Mesodermal cell (in vitro differentiated cells): ENCODE measurements at regions not wholly inside any gene's neighbourhood (a gene's known extent, or its start where the extent isn't known, plus 50 kb on each side); places are given as distances from the start of the nearest gene placed in this dataset.

ENCODE experiments used
- H3K27ac ChIP-seq: 2 replicates; pipeline ENCODE4 v1.7.0; 2013; ENCODE audit warnings: mild to moderate bottlenecking, low read depth, low read length, moderate library complexity; ENCODE audit not compliant: severe bottlenecking
- H3K36me3 ChIP-seq: 2 replicates; pipeline ENCODE4 v1.7.1; 2013; ENCODE audit warnings: mild to moderate bottlenecking, low read length, moderate library complexity; ENCODE audit not compliant: control insufficient read depth, insufficient read depth
- H3K4me1 ChIP-seq: one replicate; pipeline ENCODE4 v1.7.1; 2013; ENCODE audit warnings: mild to moderate bottlenecking, low read length; ENCODE audit not compliant: insufficient read depth, control insufficient read depth, poor library complexity, severe bottlenecking
- H3K4me3 ChIP-seq: 2 replicates; pipeline ENCODE4 v1.7.0; 2013; ENCODE audit warnings: low read length, control low read depth, mild to moderate bottlenecking; ENCODE audit not compliant: insufficient read depth, poor library complexity, severe bottlenecking; ENCODE audit errors: extremely low read depth
- H3K9me3 ChIP-seq: 2 replicates; pipeline ENCODE4 v1.7.1; 2013; ENCODE audit warnings: mild to moderate bottlenecking, low read length, moderate library complexity; ENCODE audit not compliant: control insufficient read depth
- WGBS, 2 experiments: methylation state at CpG; one replicate each; pipeline ENCODE4 v1.1.5; 2013; ENCODE audit warnings: missing lambda C conversion rate in 2 of 2; ENCODE audit not compliant: insufficient coverage in 2 of 2; 5-methylcytosine and 5-hydroxymethylcytosine counted together

DNA sequence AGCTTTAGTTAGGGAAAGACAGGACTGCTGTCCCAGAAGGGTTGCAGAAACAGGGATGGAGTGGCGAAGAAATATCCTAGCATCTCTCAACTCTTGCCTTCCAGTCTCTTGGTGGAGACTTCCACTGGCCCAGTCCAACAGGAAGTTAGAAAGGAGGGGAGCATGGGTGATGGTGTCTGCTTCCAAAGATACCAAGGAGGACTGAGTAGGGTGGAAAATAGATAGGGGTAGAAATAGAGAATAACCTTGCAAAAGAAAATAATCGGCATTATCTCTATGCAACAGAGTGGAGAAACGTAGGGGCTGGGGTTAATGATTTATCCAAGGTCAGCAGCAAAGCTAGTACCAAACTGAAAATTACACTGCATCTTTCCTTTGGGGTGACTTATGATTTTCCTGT is 242.3 kb downstream of the PSAT1 start:
- no peak overlapping the region for H3K27ac ChIP-seq
- 92 to 100% methylated on average over 3 of the region's 3 CpGs for WGBS, 2 experiments
- H3K36me3 ChIP-seq: no peaks in the 10 kb centered on the region
- H3K9me3 ChIP-seq: no peaks in the 10 kb centered on the region
- peaks cover 4% of the 10 kb centered on the region for H3K4me1 ChIP-seq
- no peak overlapping the region for H3K4me3 ChIP-seq

DNA sequence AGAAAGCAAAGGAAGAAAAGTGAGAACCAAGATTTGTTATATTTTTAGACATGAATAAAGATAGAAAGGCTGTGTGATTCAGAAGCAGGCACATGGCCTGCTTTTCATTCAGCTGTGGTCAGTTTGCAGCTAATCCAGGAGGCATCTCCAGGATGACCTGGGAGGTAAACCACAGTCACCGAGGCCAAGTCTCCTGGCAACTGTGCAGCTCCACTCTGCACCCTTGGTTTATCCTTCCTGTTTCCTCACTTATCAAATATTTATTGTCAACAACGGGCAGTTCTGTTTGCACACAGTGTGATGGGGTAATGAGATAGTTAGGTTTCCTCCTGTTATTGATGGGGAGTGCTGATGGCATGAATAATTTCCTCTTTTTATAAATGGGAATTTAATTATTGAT is 243.0 kb downstream of the PSAT1 start:
- no peaks in the 10 kb centered on the region for H3K9me3 ChIP-seq
- peaks cover 4% of the 10 kb centered on the region for H3K4me1 ChIP-seq
- no peak overlapping the region for H3K4me3 ChIP-seq
- 67 to 80% methylated on average over 1 of the region's 2 CpGs for WGBS, 2 experiments
- H3K36me3 ChIP-seq: no peaks in the 10 kb centered on the region
- H3K27ac ChIP-seq: no peak overlapping the region

DNA sequence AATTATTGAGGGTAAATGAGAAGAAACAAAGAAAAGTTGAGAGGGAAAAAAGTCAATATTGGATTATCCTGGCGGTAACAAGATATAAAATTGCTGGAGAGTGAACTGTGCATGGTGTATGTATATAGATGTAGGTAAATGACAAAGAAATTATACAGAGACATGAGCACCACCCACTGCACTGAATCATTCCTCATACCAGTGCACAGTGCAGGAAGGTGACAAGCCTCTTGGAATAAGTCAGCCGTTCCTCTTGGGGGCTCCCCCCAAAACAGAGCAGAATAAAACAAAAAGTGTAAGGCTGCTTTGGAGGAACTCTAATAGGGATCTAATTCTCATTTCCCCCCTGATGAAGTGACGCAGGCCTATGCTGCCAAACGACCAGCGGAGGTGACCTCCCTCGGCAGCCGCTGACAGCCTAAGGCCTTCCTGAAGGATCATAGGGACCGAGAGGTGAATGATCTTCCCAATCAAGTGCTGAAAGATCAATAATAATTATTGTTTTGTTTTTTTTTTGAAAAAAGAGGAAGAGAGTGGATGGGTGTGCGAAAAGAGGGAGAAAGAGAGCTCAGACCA is 245.0 kb downstream of the PSAT1 start:
- no peaks in the 10 kb centered on the region for H3K36me3 ChIP-seq
- WGBS, 2 experiments: 83 to 86% methylated on average over 4 to 7 of the region's 9 CpGs
- no peak overlapping the region for H3K27ac ChIP-seq
- no peak overlapping the region for H3K4me3 ChIP-seq
- H3K4me1 ChIP-seq: peaks cover 4% of the 10 kb centered on the region
- no peaks in the 10 kb centered on the region for H3K9me3 ChIP-seq

DNA sequence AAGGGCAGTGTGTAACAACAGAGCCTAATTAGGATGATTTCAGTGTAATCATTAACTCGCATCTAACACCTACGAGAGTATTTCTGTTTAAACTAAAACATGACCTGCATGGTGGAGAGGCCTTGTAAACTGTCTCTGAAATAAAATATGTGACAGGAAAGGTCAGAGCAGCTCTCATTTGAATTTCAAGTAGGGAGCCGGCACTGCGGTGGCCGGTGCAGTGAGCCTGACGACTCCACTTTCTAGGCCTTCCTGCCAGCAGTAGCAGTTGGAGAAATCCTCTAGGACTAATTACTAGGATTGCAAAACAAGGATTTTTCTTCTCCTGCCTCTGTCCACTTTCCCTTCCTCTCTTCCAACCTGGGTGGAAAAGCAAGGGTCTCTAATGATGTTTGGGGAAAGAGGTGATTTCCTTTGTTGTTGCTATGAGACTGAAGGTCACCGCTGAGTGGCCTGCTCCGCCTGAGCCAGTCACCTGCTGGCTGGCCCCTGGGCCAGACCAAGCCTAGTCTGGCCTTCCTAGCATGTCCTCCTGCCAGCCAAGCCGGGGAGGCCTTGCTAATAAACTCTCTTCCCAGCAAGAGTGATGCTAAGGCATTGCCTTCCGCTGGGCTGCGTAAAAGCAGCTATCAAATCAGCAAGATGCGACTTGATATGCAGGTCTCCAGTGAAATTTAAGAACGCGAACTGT is 245.7 kb downstream of the PSAT1 start:
- no peaks in the 10 kb centered on the region for H3K36me3 ChIP-seq
- peaks cover 4% of the 10 kb centered on the region for H3K4me1 ChIP-seq
- no peak overlapping the region for H3K27ac ChIP-seq
- H3K9me3 ChIP-seq: no peaks in the 10 kb centered on the region
- H3K4me3 ChIP-seq: no peak overlapping the region
- WGBS, 2 experiments: 35 to 48% methylated on average over 10 to 12 of the region's 14 CpGs

DNA sequence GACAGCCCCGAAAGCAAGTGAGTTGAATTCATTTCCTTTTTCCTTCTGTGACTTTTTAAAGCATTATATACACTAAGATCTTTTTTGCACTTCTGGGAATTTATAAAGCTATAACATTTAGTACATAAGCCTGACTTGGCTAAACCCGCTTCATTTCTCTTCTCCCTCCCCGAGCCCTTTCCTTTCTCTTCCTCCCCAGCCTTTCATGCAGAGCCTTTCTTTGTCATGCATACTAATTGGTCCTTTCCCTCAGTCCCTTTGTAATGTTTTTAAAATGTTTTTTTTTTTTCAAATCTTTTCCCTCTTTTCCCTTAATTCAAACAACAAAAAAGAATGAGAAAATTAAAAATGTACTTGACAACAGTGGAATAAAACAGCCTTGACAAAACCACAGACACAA is 246.4 kb downstream of the PSAT1 start:
- Histone ChIP-seq H3K36me3 (no peaks in the 10 kb centered on the region), H3K27ac (no peak overlapping the region), H3K9me3 (no peaks in the 10 kb centered on the region), H3K4me1 (peaks cover 4% of the 10 kb centered on the region), H3K4me3 (no peak overlapping the region)
- 66 to 71% methylated on average over 2 to 3 of the region's 3 CpGs for WGBS, 2 experiments

DNA sequence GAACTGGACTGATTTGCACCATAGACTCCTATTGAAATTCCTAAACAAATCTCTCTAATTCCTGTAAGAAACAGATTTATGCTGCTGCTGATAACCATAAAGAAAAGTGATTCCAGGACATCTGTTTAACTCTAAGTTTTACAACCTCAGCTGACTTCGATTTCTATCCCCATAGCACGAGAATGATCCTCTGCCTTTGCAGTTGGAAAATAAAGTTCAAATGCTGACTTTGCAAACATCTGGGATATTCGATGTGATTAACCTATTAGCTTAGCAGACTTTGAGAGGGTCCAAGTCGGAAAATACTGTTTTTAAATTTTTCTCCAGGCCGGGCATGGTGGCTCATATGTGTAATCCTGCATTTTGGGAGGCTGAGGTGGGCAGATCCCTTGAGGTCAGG is 247.3 kb downstream of the PSAT1 start:
- H3K27ac ChIP-seq: no peak overlapping the region
- 86 to 93% methylated on average over 4 to 5 of the region's 5 CpGs for WGBS, 2 experiments

DNA sequence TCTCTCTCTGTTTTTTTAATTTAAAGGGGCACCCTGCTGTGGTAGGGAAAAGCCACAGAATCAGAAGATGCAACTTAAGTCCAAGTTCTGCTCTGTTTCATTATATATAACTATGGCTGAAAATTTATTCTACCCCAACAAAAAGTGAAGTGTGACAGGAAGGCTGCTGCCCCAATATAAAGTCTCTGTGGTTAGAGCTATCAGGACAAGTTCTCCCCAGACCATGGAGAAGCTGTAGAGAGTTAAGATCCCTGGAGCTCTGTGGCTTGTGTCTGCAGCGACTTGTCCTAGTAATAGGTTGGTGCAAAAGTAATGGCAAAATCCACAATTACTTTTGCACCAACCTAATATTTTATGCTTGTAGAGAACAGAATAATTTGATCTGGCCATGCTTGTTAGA is 250.9 kb downstream of the PSAT1 start:
- no peak overlapping the region for H3K27ac ChIP-seq
- WGBS, 2 experiments: no CpG with 5 or more reads among the region's 1 CpG
- H3K4me1 ChIP-seq: no peaks in the 10 kb centered on the region
- no peaks in the 10 kb centered on the region for H3K36me3 ChIP-seq
- no peaks in the 10 kb centered on the region for H3K9me3 ChIP-seq
- no peak overlapping the region for H3K4me3 ChIP-seq

More for the DNA sequence above, 247.3 kb downstream of the PSAT1 start:
- Histone ChIP-seq H3K36me3 (no peaks in the 10 kb centered on the region), H3K4me3 (no peak overlapping the region), H3K9me3 (no peaks in the 10 kb centered on the region), H3K4me1 (peaks cover 4% of the 10 kb centered on the region)

DNA sequence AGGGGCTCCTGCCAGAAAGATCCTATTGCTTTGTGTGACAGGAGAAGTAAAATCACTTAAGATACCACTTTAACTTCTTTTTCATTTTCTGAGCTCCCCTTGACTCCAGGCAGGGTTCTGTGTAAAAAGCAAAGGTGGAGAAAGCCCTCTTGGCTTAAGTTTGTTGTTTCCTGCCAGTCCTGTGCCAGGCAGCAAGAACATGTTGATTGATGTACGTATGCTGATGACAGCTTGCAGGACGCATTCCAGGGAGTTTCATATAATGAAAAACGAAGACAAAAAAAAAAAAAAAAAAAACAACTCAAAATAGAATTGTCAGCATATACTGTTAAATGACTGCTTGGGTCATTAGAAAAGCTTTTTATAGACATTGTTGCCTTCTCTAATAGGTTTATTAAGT is 251.7 kb downstream of the PSAT1 start:
- H3K4me1 ChIP-seq: no peaks in the 10 kb centered on the region
- H3K27ac ChIP-seq: no peak overlapping the region
- no peak overlapping the region for H3K4me3 ChIP-seq
- H3K9me3 ChIP-seq: no peaks in the 10 kb centered on the region
- no CpG with 5 or more reads among the region's 3 CpGs for WGBS, 2 experiments
- no peaks in the 10 kb centered on the region for H3K36me3 ChIP-seq

DNA sequence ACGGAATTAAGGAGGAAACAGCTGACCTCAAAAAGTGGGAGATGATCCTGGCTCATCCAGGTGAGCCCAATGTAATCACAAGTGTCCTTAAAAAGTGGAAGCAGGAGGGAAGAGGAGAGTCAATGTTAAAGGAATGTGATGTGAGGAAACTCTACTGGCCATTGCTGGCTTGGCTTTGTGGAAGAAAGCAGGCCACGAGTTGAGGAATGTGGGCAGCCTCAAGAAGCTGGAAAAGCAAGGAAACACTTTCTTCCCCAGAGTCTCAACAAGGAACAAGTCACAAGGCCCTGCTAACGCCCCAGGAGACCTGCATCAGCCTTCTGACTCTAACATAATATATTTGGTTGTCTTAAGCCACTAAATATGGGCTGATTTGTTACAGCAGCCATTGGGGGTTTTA is 252.8 kb downstream of the PSAT1 start:
- Histone ChIP-seq H3K4me1 (no peaks in the 10 kb centered on the region), H3K27ac (no peak overlapping the region), H3K9me3 (no peaks in the 10 kb centered on the region), H3K36me3 (no peaks in the 10 kb centered on the region), H3K4me3 (no peak overlapping the region)
- 86 to 90% methylated on average over 2 to 3 of the region's 3 CpGs for WGBS, 2 experiments

DNA sequence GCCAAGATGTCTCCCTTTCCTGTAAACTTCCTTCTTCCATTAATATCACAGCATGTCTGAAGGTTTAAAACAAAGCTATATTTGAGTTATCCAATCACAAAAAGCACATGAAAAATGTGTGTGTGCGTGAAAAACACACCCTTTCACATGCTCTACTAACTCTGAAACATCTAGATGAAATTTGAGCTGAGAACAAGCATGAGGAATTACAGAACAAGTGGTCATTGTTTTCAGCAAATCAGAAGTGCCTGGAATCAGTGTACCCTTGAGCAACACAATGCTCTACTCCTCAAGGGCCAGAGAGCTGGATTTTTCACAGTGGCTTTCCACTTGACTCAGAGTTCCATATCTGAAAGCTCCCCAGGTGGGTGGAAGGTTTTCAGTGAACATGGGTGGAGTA is 255.9 kb downstream of the PSAT1 start:
- no peaks in the 10 kb centered on the region for H3K36me3 ChIP-seq
- no peaks in the 10 kb centered on the region for H3K4me1 ChIP-seq
- no peak overlapping the region for H3K27ac ChIP-seq
- no peak overlapping the region for H3K4me3 ChIP-seq
- H3K9me3 ChIP-seq: no peaks in the 10 kb centered on the region
- no CpG with 5 or more reads among the region's 1 CpG for WGBS, 2 experiments

DNA sequence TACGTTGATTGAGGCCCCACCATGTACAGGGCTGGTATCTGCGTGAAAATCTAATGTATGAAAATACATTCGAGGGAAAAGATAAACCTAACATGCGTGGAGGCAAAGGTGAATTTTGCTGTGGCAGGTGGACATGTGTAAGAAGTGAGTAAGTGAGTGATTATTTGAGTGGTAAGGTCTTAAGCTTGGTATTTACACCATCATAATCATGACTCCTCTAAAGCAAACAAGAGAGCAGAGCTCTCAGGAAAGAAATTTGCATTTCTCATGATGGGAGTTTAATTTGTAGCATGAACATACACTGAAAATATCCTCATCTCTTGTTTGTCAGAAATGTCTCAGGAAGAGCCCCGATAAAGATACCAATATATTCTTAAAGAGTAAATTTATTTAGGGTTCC is 260.6 kb downstream of the PSAT1 start:
- no peaks in the 10 kb centered on the region for H3K9me3 ChIP-seq
- 90 to 100% methylated on average over 2 to 3 of the region's 5 CpGs for WGBS, 2 experiments
- no peak overlapping the region for H3K27ac ChIP-seq
- H3K36me3 ChIP-seq: no peaks in the 10 kb centered on the region
- H3K4me1 ChIP-seq: no peaks in the 10 kb centered on the region
- H3K4me3 ChIP-seq: no peak overlapping the region
